GM19324 (cell line): ENCODE measurements at regions not wholly inside any gene's neighbourhood (a gene's known extent, or its start where the extent isn't known, plus 50 kb on each side); places are given as distances from the start of the nearest gene placed in this dataset.
"Not testable (repeated sequence)": the region's sequence is repeated elsewhere in the genome, so short reads cannot be mapped to it uniquely, and the experiment has no call there.

ENCODE experiments used
- ATAC-seq: cut with Tn5 transposase; IDR thresholded peaks from one replicate; pipeline ENCODE4 v1.9.1; 2021; ENCODE audit warnings: mild to moderate bottlenecking, moderate library complexity; ENCODE audit not compliant: unreplicated experiment, low FRiP score

GRCh38 chr4:114396808-114397207 is 201.8 kb upstream of the UGT8 start:
- ATAC-seq = no peak

DNA sequence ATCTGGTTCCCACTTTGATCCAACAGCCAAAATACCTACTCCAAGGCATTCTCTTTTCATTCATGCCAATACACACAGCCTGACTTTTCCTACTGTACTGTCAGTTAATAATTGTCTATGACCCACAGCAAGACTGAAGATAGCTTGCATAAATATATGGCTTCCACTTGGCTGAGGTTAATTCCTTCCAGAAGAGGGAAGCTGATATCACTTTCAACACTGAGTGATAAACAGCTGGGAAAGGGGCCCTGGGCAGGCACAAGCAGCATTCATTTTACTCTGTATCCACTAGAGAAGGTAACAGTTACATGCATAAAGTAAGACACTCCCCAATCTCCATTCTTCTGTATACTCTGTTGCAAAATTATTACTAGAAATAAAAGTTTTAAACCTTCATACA is 200.2 kb upstream of the UGT8 start:
- no peak for ATAC-seq

DNA sequence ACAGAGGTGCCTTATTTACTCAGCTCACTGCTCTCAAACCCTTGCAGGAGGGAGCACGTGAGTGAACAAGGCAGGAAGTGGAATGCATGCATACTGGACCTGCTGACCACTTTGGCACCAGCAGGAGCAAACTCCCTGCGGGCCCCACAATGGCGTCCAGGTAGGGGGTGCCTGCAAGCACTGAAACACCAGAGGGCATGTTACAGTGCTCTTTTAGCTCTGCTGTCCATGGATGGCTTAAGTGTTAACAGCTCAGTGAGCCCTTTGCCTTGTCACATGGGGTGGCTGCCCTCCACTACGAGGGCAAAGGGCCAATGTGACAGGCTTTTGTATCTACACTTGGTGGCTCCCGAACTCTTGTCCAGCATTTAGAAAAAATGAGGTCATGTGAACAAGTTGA is 199.5 kb upstream of the UGT8 start:
- no peak for ATAC-seq

DNA sequence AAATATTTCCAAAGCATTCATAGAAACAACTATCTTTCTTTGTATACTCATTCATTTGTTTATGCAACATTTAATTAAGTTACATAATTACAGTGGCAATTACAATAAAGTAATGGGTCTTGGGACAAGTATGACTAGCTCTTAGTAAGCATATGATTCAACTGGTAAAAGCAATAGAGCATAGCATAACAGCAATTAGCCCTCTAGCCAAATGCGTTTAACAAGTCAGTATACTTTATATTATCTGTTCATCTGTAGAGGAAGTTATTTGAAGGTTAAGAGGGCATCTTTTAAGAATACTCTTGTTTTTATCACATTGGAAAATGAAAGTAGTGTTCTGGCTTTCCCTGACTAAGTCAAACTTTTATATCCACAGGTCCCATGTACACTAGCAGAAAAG is 198.1 kb upstream of the UGT8 start:
- ATAC-seq = no peak

DNA sequence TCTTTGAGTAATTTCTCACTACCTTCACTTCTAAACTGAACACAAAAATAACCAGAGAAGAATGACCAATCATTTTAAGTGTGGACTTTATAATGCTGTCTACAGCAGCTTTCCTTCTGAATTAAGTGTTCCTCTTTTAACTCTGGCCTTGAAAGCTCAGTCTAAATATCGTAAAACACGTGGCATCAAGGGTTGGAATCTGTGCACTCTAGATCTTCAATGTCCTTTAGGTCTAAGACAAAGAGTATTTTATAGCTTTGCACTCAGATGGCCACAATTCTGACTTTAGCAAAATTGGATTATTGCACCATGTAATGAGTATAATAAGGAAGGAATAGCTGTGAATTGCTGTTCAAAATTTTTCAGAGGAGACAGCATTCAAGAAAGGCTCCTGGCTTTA is 197.1 kb upstream of the UGT8 start:
- no peak for ATAC-seq

- ATAC-seq = no peak
Measured at GRCh38 chr4:114417214-114417613, 181.4 kb upstream of the UGT8 start.

DNA sequence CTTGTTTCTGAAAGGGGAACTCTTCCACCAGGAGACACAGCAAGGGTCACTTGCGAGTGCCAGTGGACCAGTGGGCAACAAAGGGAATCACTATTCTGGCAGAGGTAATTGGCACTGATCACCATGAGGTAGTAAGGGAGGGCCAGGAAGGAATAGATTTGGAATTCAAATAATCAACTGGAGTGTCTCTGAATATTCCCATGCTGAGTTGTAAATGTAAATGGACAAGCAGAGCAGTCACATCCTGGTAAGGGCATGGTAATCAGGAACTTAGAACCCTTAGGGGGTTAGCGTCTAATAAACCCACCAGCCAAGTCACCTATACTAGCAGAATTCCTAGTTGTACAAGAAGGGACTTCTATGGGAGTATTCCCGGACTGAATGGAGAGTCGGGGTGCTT is 178.5 kb upstream of the UGT8 start:
- no peak for ATAC-seq

DNA sequence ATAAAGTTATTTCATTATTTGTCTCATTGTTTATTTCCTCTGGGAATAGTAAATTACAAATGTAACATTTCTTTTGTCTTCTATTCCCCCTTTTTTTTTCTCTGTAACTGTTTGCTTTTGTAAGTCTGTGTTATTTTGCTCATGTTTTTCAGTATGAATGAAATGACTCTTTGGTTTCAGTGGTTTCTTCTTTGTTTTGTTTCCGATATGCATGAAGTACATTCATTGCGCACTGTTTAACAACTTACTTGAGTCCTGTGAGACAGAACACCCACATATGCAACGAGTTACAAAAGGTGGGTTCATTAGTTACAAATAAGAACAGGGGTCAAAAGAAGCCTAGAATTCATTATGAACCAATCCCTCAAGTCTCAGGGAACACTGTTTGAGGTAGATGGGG is 175.0 kb upstream of the UGT8 start:
- ATAC-seq = no peak

DNA sequence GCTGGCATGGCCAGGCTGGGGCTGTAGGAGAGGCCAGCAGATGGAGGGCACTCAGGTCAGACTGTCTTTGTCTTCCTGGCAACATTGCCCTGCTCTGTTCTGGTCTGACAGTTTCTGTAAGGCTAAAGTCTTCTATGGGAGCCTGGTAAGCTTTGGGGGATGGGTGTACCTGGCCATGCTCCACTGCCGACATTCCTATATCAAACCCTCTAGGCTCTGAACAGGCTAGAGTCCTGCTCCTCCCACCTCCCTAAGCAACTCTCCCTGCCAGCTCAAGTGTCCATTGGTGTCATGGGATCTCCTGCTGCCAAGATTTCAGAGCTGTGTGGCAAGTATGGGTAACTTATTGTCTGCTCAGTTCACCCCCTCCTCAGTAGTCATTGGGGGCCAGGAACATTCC is 163.5 kb upstream of the UGT8 start:
- no peak for ATAC-seq

DNA sequence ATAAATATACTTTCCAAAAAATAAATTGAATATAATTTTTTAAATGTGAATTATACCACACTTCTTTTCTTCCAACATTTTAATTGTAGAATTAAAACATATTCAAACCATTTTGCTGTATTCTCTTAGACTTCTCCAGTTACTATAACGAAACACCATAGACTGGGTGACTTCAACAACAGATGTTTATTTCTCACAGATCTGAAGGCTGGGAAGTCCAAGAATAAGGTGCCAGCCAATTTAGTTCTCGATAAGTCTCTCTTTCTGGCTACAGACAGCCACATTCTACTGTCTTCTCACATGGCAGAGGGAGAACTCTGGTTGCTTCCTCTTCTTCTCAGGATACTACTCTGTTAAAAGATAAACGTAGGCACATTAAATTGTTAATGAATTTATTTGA is 155.8 kb upstream of the UGT8 start:
- no peak for ATAC-seq

GRCh38 chr4:114444211-114444610 is 154.4 kb upstream of the UGT8 start:
- no peak for ATAC-seq

DNA sequence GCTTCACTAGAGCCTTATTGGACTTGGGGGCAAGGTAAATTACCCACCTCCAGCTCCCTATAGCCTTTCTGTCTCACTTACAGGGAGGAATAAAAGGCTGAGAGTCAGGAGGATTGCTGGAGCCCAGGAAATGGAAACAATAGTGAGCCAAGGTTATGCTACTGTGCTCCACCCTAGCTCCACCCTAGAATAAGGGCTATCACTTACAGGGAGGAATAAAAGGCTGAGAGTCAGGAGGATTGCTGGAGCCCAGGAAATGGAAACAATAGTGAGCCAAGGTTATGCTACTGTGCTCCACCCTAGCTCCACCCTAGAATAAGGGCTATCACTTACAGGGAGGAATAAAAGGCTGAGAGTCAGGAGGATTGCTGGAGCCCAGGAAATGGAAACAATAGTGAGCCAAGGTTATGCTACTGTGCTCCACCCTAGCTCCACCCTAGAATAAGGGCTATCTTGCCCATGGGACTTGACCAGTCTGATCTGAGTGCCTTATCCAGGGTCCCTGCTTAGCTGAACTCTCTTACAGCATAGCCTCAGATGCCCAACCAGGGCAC is 150.6 kb upstream of the UGT8 start:
- not testable (repeated sequence) for ATAC-seq

GRCh38 chr4:114458728-114459127 is 139.9 kb upstream of the UGT8 start:
- ATAC-seq = no peak

- ATAC-seq = no peak
Measured at GRCh38 chr4:114464726-114465272, 133.8 kb upstream of the UGT8 start.

- no peak for ATAC-seq
Measured at GRCh38 chr4:114465766-114466165, 132.8 kb upstream of the UGT8 start.

- no peak for ATAC-seq
Measured at GRCh38 chr4:114466299-114466698, 132.3 kb upstream of the UGT8 start.

GRCh38 chr4:114472269-114473032 is 126.2 kb upstream of the UGT8 start:
- no peak for ATAC-seq

DNA sequence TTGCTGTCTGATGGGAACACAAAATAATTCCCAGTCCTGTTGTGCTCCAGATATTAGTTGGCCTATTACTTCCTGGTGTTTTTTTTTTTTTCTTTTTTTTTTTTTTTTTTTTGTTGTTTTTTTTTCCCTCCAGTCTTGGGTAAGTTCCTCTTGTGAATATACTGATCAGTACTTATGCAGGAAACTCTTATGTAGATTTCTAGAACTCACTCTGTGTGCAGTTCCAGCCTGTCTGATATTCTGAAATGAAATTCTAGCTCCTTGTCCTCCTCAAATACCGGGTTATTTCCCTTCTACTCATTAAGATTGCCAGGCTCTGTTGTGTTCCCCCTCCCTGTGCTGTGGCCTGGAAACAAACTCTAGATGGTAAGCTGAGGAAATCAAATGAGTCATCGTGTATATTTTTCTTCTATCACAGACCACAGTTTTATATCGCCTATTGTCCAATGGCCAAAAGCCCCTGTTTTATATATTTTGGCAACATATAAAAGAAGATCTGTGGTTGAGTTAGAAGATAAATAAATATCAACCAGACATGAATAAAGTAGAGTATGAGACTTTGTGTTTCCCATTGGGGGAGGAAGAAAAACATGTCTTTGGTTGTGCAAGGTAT is 124.3 kb upstream of the UGT8 start:
- no peak for ATAC-seq

DNA sequence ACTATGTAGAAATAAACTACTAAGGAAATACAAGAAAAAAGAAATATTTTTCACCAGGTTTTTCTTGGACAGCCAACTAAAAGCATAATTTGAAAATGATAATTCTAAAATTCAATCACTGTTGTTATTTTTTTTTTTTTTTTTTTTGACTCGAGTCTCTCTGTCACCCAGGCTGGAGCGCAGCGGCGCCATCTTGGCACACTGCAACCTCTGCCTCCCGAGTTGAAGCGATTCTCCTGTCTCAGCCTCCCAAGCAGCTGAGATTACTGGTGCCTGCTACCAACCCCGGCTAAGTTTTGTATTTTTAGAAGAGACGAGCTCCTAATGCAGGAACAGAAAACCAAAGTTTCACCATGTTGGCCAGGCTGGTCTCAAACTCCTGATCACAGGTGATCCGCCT is 122.3 kb upstream of the UGT8 start:
- ATAC-seq = no peak

- no peak for ATAC-seq
Measured at GRCh38 chr4:114479595-114479994, 119.0 kb upstream of the UGT8 start.

GRCh38 chr4:114481856-114482255 is 116.8 kb upstream of the UGT8 start:
- no peak for ATAC-seq

- no peak for ATAC-seq
Measured at GRCh38 chr4:114487101-114487500, 111.5 kb upstream of the UGT8 start.
